ENCODE measurements at regions not wholly inside any gene's neighbourhood (a gene's known extent, or its start where the extent isn't known, plus 50 kb on each side); places are given as distances from the start of the nearest gene placed in this dataset.

GRCh38 chr4:180734753-180735432, 1508.3 kb upstream of the TENM3 start:
- Histone ChIP-seq H3K27ac (ENCODE audit: low read depth, low read length) (no peak overlapping the region), H3K36me3 (ENCODE audit: insufficient read depth, low read length) (no peaks in the 10 kb centered on the region), H3K79me2 (ENCODE audit: control insufficient read depth, insufficient read depth, low read length, unreplicated experiment) (no peaks in the 10 kb centered on the region), H2AFZ (ENCODE audit: low read length, unreplicated experiment) (no peak overlapping the region), H3K27me3 (ENCODE audit: insufficient read depth, low read length) (no peaks in the 10 kb centered on the region), H3K4me1 (ENCODE audit: control insufficient read depth, insufficient read depth, low read length, unreplicated experiment) (no peaks in the 10 kb centered on the region), H3K4me3 (ENCODE audit: low read depth, low read length) (no peak overlapping the region)

- no peak overlapping the region for H2AFZ ChIP-seq (ENCODE audit: low read length, unreplicated experiment)
- no peaks in the 10 kb centered on the region for H3K79me2 ChIP-seq (ENCODE audit: control insufficient read depth, insufficient read depth, low read length, unreplicated experiment)
- no peaks in the 10 kb centered on the region for H3K27me3 ChIP-seq (ENCODE audit: insufficient read depth, low read length)
- no peak overlapping the region for H3K4me3 ChIP-seq (ENCODE audit: low read depth, low read length)
- no peak overlapping the region for H3K27ac ChIP-seq (ENCODE audit: low read depth, low read length)
- no peaks in the 10 kb centered on the region for H3K36me3 ChIP-seq (ENCODE audit: insufficient read depth, low read length)
- H3K4me1 ChIP-seq (ENCODE audit: control insufficient read depth, insufficient read depth, low read length, unreplicated experiment), result no peaks in the 10 kb centered on the region
Observed at GRCh38 chr4:180741703-180742102, 1501.5 kb upstream of the TENM3 start.

- no peak overlapping the region for H3K27ac ChIP-seq (ENCODE audit: low read depth, low read length)
- H2AFZ ChIP-seq (ENCODE audit: low read length, unreplicated experiment), result no peak overlapping the region
- no peaks in the 10 kb centered on the region for H3K79me2 ChIP-seq (ENCODE audit: control insufficient read depth, insufficient read depth, low read length, unreplicated experiment)
- H3K36me3 ChIP-seq (ENCODE audit: insufficient read depth, low read length), result no peaks in the 10 kb centered on the region
- H3K4me3 ChIP-seq (ENCODE audit: low read depth, low read length), result no peak overlapping the region
- no peaks in the 10 kb centered on the region for H3K4me1 ChIP-seq (ENCODE audit: control insufficient read depth, insufficient read depth, low read length, unreplicated experiment)
- H3K27me3 ChIP-seq (ENCODE audit: insufficient read depth, low read length), result no peaks in the 10 kb centered on the region
Observed at GRCh38 chr4:180745019-180745418, 1498.2 kb upstream of the TENM3 start.

- H3K4me1 ChIP-seq (ENCODE audit: control insufficient read depth, insufficient read depth, low read length, unreplicated experiment), result no peaks in the 10 kb centered on the region
Observed at GRCh38 chr4:180751009-180751408, 1492.2 kb upstream of the TENM3 start.

GRCh38 chr4:180757927-180758326, 1485.3 kb upstream of the TENM3 start:
- H3K4me3 ChIP-seq (ENCODE audit: low read depth, low read length), result no peak overlapping the region
- no peaks in the 10 kb centered on the region for H3K4me1 ChIP-seq (ENCODE audit: control insufficient read depth, insufficient read depth, low read length, unreplicated experiment)
- H3K27ac ChIP-seq (ENCODE audit: low read depth, low read length), result no peak overlapping the region
- no peak overlapping the region for H2AFZ ChIP-seq (ENCODE audit: low read length, unreplicated experiment)
- no peaks in the 10 kb centered on the region for H3K27me3 ChIP-seq (ENCODE audit: insufficient read depth, low read length)
- H3K79me2 ChIP-seq (ENCODE audit: control insufficient read depth, insufficient read depth, low read length, unreplicated experiment), result no peaks in the 10 kb centered on the region
- no peaks in the 10 kb centered on the region for H3K36me3 ChIP-seq (ENCODE audit: insufficient read depth, low read length)

More at GRCh38 chr4:180751009-180751408, 1492.2 kb upstream of the TENM3 start:
- H3K27ac ChIP-seq (ENCODE audit: low read depth, low read length), result no peak overlapping the region
- H2AFZ ChIP-seq (ENCODE audit: low read length, unreplicated experiment), result no peak overlapping the region
- no peak overlapping the region for H3K4me3 ChIP-seq (ENCODE audit: low read depth, low read length)
- H3K27me3 ChIP-seq (ENCODE audit: insufficient read depth, low read length), result no peaks in the 10 kb centered on the region
- no peaks in the 10 kb centered on the region for H3K36me3 ChIP-seq (ENCODE audit: insufficient read depth, low read length)
- H3K79me2 ChIP-seq (ENCODE audit: control insufficient read depth, insufficient read depth, low read length, unreplicated experiment), result no peaks in the 10 kb centered on the region

GRCh38 chr4:180766045-180766444, 1477.2 kb upstream of the TENM3 start:
- H3K79me2 ChIP-seq (ENCODE audit: control insufficient read depth, insufficient read depth, low read length, unreplicated experiment), result no peaks in the 10 kb centered on the region
- no peaks in the 10 kb centered on the region for H3K36me3 ChIP-seq (ENCODE audit: insufficient read depth, low read length)
- H2AFZ ChIP-seq (ENCODE audit: low read length, unreplicated experiment), result no peak overlapping the region
- H3K27me3 ChIP-seq (ENCODE audit: insufficient read depth, low read length), result no peaks in the 10 kb centered on the region
- no peak overlapping the region for H3K27ac ChIP-seq (ENCODE audit: low read depth, low read length)
- H3K4me1 ChIP-seq (ENCODE audit: control insufficient read depth, insufficient read depth, low read length, unreplicated experiment), result no peaks in the 10 kb centered on the region
- no peak overlapping the region for H3K4me3 ChIP-seq (ENCODE audit: low read depth, low read length)

GRCh38 chr4:180766944-180767729, 1476.1 kb upstream of the TENM3 start:
- Histone ChIP-seq H3K27ac (ENCODE audit: low read depth, low read length) (no peak overlapping the region), H3K79me2 (ENCODE audit: control insufficient read depth, insufficient read depth, low read length, unreplicated experiment) (no peaks in the 10 kb centered on the region), H3K36me3 (ENCODE audit: insufficient read depth, low read length) (no peaks in the 10 kb centered on the region), H2AFZ (ENCODE audit: low read length, unreplicated experiment) (no peak overlapping the region), H3K4me3 (ENCODE audit: low read depth, low read length) (no peak overlapping the region), H3K27me3 (ENCODE audit: insufficient read depth, low read length) (no peaks in the 10 kb centered on the region), H3K4me1 (ENCODE audit: control insufficient read depth, insufficient read depth, low read length, unreplicated experiment) (no peaks in the 10 kb centered on the region)

GRCh38 chr4:180768610-180769009, 1474.6 kb upstream of the TENM3 start:
- Histone ChIP-seq H3K4me1 (ENCODE audit: control insufficient read depth, insufficient read depth, low read length, unreplicated experiment) (no peaks in the 10 kb centered on the region), H3K36me3 (ENCODE audit: insufficient read depth, low read length) (no peaks in the 10 kb centered on the region), H3K4me3 (ENCODE audit: low read depth, low read length) (no peak overlapping the region), H3K79me2 (ENCODE audit: control insufficient read depth, insufficient read depth, low read length, unreplicated experiment) (no peaks in the 10 kb centered on the region), H3K27me3 (ENCODE audit: insufficient read depth, low read length) (no peaks in the 10 kb centered on the region), H3K27ac (ENCODE audit: low read depth, low read length) (no peak overlapping the region), H2AFZ (ENCODE audit: low read length, unreplicated experiment) (no peak overlapping the region)

- Histone ChIP-seq H3K4me3 (ENCODE audit: low read depth, low read length) (no peak overlapping the region), H3K4me1 (ENCODE audit: control insufficient read depth, insufficient read depth, low read length, unreplicated experiment) (no peaks in the 10 kb centered on the region), H3K27ac (ENCODE audit: low read depth, low read length) (no peak overlapping the region), H2AFZ (ENCODE audit: low read length, unreplicated experiment) (no peak overlapping the region), H3K27me3 (ENCODE audit: insufficient read depth, low read length) (no peaks in the 10 kb centered on the region), H3K79me2 (ENCODE audit: control insufficient read depth, insufficient read depth, low read length, unreplicated experiment) (no peaks in the 10 kb centered on the region), H3K36me3 (ENCODE audit: insufficient read depth, low read length) (no peaks in the 10 kb centered on the region)
Observed at GRCh38 chr4:180769791-180770190, 1473.4 kb upstream of the TENM3 start.

GRCh38 chr4:180770265-180770664, 1472.9 kb upstream of the TENM3 start:
- H3K4me1 ChIP-seq (ENCODE audit: control insufficient read depth, insufficient read depth, low read length, unreplicated experiment), result no peaks in the 10 kb centered on the region
- H3K79me2 ChIP-seq (ENCODE audit: control insufficient read depth, insufficient read depth, low read length, unreplicated experiment), result no peaks in the 10 kb centered on the region
- H3K36me3 ChIP-seq (ENCODE audit: insufficient read depth, low read length), result no peaks in the 10 kb centered on the region
- H2AFZ ChIP-seq (ENCODE audit: low read length, unreplicated experiment), result no peak overlapping the region
- H3K27ac ChIP-seq (ENCODE audit: low read depth, low read length), result no peak overlapping the region
- no peak overlapping the region for H3K4me3 ChIP-seq (ENCODE audit: low read depth, low read length)
- H3K27me3 ChIP-seq (ENCODE audit: insufficient read depth, low read length), result no peaks in the 10 kb centered on the region

- Histone ChIP-seq H3K36me3 (ENCODE audit: insufficient read depth, low read length) (no peaks in the 10 kb centered on the region), H2AFZ (ENCODE audit: low read length, unreplicated experiment) (no peak overlapping the region), H3K79me2 (ENCODE audit: control insufficient read depth, insufficient read depth, low read length, unreplicated experiment) (no peaks in the 10 kb centered on the region), H3K27ac (ENCODE audit: low read depth, low read length) (no peak overlapping the region), H3K4me3 (ENCODE audit: low read depth, low read length) (no peak overlapping the region), H3K4me1 (ENCODE audit: control insufficient read depth, insufficient read depth, low read length, unreplicated experiment) (no peaks in the 10 kb centered on the region), H3K27me3 (ENCODE audit: insufficient read depth, low read length) (0 out of 2 replicates have a peak, but pooled peaks cover 7% of the 10 kb centered on the region)
Observed at GRCh38 chr4:180784940-180785339, 1458.3 kb upstream of the TENM3 start.
